T1000 (cell line): ENCODE measurements at regions not wholly inside any gene's neighbourhood (a gene's known extent, or its start where the extent isn't known, plus 50 kb on each side); places are given as distances from the start of the nearest gene placed in this dataset.
A peak's percentile ranks its signal among the peaks of the same experiment; 100 is the strongest.
"Not testable (repeated sequence)": the region's sequence is repeated elsewhere in the genome, so short reads cannot be mapped to it uniquely, and the experiment has no call there.

Experiments
- DNase-seq: peaks from one replicate; lab custom pipeline; 2025; ENCODE audit warnings: mixed read lengths; lab: John Stamatoyannopoulos, UW

DNA sequence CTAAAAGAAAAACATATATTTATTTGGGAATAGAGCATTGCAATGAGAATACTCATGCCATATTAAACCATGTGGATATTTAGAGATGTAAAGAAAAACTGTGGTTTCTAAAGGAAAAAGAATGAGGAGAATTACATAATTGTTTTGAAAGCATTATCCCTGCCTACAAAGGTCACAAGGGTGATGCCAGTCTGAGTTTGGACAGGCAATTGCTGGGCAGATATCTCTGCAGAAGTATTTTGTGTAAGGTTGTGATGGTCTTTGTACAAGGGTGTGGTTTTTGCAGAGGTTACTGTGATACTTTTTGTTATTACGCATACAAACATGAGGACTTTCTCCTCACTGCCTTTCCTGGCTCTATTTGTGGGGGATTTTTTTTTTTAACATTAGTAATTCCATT, 2022.9 kb upstream of the CDH6 start:
- DNase-seq, result no peak

- DNase-seq, result no peak
Observed at GRCh38 chr5:29169886-29170285, 2023.6 kb upstream of the CDH6 start.

- no peak for DNase-seq
Observed at GRCh38 chr5:29162297-29162696, 2031.2 kb upstream of the CDH6 start.

GRCh38 chr5:29161399-29162291, 2031.8 kb upstream of the CDH6 start:
- DNase-seq, result no peak

DNA sequence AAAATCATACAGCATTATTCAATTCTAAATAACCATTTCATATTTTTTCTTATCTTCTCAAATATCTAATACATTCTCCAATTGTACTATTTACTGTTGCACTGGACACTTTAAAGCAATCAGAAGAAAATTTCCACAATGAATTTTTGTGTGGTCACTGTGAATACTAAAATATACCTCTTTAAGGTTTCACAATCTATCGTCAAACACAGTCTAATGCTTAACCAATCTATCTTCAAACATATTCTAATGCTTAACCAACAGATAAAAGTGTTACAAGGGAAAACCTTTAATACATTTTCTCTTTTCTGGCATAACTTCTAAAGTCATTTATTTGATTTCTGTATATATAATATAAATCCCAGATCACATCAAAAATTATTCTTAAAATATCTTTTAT, 2035.5 kb upstream of the CDH6 start:
- DNase-seq, result no peak

DNA sequence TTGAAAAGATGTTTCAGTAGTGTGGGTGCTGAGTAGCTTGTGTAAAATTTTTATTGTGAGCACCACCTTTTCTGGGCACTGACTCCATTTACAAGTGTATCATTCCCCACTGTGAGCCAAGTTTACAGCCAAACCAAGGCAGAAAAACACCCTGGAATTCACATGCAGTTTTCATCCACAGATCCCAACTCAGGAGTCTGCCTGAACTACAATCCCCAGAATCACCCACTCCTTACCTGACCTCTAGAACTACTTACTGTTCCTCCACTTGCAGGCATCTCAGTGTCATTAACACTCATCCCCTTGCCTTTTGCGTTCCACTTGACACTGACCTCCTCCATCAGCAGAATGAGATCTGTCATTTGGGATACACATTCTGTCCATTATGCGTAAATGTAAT, 2042.6 kb upstream of the CDH6 start:
- DNase-seq, result no peak

- no peak for DNase-seq
Observed at GRCh38 chr5:29148581-29148980, 2044.9 kb upstream of the CDH6 start.

- no peak for DNase-seq
Observed at GRCh38 chr5:29148073-29148472, 2045.4 kb upstream of the CDH6 start.

DNA sequence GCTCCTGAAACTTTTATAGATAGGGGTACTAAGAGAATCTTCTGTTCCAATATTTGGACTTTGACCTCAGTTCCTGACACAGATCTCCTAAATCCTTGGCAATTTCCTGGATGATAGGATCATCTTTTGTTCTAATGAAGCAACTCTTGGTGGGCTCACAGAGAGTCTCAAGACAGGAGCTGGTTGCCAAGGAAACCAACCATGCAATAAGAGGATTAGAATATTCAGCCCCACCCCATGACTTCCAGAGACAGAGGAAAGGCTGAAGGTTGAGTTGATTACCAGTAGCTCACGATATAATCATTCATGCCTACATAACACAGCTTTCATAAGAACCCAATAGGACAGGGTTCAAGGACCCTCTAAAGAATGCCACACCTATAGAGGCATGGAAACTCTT, 2050.2 kb upstream of the CDH6 start:
- no peak for DNase-seq

- no peak for DNase-seq
Observed at GRCh38 chr5:29134418-29134817, 2059.1 kb upstream of the CDH6 start.

DNA sequence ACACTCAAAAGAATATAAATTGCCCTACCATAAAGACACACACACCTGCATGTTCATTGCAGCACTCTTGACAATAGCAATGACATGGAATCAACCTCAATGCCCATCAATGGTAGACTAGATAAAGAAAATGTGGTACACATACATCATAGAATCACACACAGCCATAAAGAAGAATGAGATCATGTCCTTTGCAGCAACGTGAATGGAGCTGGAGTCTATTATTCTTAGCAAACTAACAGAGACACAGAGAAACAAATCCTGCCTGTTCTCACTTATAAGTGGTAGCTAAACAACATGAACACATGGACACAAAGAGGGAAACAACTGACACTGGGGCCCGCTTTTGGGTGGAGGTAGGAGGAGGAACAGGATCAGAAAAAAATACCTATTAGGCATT, 2062.2 kb upstream of the CDH6 start:
- no peak for DNase-seq

- no peak for DNase-seq
Observed at GRCh38 chr5:29130786-29131185, 2062.7 kb upstream of the CDH6 start.

- not testable (repeated sequence) for DNase-seq
Observed at GRCh38 chr5:29127524-29128156, 2065.8 kb upstream of the CDH6 start.

- DNase-seq, result not testable (repeated sequence)
Observed at GRCh38 chr5:29126462-29126861, 2067.0 kb upstream of the CDH6 start.

DNA sequence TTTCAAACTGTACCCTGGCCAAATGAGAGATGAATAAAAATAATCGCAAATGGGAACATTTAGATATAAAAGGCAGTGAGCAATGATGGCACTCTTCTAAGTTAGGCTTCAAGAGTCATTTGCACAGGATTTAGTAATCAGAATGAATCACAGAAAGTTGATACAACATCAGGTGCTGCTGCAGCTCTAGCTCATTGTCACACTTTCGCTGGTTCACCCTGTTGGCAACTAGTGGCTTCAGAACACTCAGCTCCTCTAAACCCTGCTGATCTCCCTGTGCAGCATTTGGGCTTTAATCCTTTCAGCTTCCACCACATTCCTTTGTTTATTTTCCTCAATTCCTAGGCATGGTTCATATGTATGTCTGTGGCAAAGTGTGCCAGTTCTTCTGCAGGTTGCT, 2071.2 kb upstream of the CDH6 start:
- DNase-seq, result no peak

- peak; percentile 56 for DNase-seq
Observed at GRCh38 chr5:29114331-29114768, 2076.0 kb upstream of the CDH9 start.

- DNase-seq, result no peak
Observed at GRCh38 chr5:29113516-29113915, 2075.1 kb upstream of the CDH9 start.

DNA sequence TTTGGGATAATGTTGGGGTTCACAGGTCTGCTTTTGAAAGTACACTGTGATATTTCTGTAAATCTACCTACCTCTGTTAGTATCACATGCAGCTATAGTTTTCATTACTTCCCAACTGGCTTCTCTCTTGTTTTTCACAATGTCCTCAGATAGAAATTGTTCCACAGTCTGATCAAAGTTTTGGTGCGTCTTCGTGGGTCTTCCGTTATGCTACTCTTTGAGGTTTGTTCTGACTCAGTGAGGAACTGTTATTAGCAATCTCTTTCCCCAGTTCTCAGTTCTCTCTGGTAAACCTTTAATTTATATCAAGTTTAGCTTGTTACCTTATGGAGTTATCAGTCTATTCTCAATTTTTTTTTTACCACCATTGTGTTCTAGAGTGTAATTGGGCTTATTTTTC, 2061.2 kb upstream of the CDH9 start:
- DNase-seq, result no peak

DNA sequence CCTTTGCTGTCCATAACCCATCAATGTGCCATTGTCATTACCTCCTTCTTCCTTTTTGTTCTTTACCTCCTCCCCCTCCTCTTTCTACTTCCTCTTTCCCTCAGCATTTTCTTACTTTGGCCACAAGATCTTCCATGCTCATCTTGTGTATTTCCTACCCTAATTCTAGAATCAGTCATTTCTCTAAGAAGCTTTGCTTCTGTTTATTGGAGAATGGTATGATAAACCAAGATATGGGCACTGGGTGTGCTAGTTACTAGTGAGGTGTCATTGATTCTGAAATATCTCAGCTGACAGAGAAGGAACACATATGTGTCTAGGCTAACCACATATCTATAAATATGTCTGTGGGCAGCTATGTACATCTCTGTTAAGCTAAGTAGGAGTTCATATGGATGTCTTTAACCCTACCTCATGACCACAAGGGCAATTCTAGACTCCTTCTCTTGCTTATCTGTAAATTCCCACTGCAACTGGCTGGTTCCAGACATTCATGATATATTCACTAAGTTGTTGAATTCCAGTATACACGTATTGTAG, 2051.3 kb upstream of the CDH9 start:
- DNase-seq, result no peak

DNA sequence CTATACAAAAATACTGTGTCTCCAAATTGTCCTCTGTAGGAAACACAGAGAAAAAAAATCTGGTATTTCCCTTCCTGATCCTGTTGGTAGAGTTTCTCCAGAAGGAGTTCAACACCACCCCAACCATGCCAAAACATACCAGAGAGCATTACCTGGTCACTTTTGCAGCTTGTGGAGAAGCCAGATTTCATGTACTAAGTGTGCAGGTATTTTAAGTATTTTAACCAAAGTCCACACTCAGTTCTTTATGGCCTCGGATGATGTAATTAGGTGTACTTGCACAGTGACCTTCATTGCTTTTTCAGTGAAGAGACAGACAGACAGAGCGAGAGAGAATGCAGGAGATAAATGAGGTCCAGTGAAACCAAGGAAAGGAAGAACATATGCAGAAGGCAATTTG, 2046.8 kb upstream of the CDH9 start:
- no peak for DNase-seq

- DNase-seq, result no peak
Observed at GRCh38 chr5:29079771-29080170, 2041.4 kb upstream of the CDH9 start.

DNA sequence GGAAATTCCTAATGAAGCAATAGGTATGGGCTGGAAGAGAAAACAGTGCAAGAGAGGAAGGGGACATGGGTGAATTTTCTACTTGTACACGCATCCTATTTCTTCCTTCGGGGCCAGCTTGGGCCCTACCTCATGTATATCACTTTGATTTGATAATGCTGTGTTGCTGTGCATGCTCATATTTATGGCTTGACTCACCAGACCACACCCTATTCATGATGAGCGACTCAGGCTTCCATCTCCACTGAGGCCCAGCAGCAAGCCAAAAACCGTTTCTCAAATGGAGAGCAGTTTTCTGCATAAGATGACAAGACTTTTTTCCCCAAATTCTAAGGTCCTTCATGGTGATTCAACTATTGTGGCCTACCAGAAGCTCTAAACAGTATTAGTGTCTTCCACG, 2039.1 kb upstream of the CDH9 start:
- DNase-seq, result peak; percentile 40

GRCh38 chr5:29069104-29069402, 2030.7 kb upstream of the CDH9 start:
- no peak for DNase-seq
